HEK293 (cell line): ENCODE measurements at regions not wholly inside any gene's neighbourhood (a gene's known extent, or its start where the extent isn't known, plus 50 kb on each side); places are given as distances from the start of the nearest gene placed in this dataset.

Experiments used
- CTCF ChIA-PET: fragments of 350-600 bp; formaldehyde crosslinking; extraction: SDS; loops from one replicate; lab custom pipeline; 2021; ENCODE audit warnings: antibody characterized with exemption; lab: Yijun Ruan, JAX
- POLR2A ChIA-PET: fragments of 300-600 bp; formaldehyde crosslinking; extraction: SDS; loops from one replicate; lab custom pipeline; 2020; ENCODE audit warnings: antibody characterized with exemption, inconsistent platforms; lab: Yijun Ruan, JAX
- H3K27ac ChIP-seq: fragments of 200-500 bp; sonication (Bioruptor generic); 2 replicates; pipeline ENCODE4 v1.5.1; 2014; ENCODE audit warnings: low read depth, low read length, control low read depth, inconsistent platforms; ENCODE audit errors: extremely low read depth
- H3K36me3 ChIP-seq, 2 experiments: fragments of 200-500 bp in 1 of 2; sonication (Bioruptor generic) in 1 of 2; 1 replicate in 1 of 2; 2 replicates in 1 of 2; pipeline ENCODE4 v1.5.1; 2014 to 2017; ENCODE audit warnings: inconsistent platforms in 2 of 2, low read length in 2 of 2; ENCODE audit not compliant: control insufficient read depth in 2 of 2, insufficient read depth in 1 of 2
- H3K4me1 ChIP-seq: fragments of 200-500 bp; sonication (Bioruptor generic); 2 replicates; pipeline ENCODE4 v1.5.1; 2014; ENCODE audit warnings: mild to moderate bottlenecking, low read length, inconsistent platforms; ENCODE audit not compliant: control insufficient read depth, insufficient read depth
- H3K4me3 ChIP-seq: 2 replicates; pipeline ENCODE4 v1.5.1; 2011; ENCODE audit warnings: low read depth, mild to moderate bottlenecking, control low read depth, low read length, moderate library complexity
- H3K9me3 ChIP-seq: fragments of 200-500 bp; sonication (Bioruptor generic); 2 replicates; pipeline ENCODE4 v1.5.1; 2014; ENCODE audit warnings: low read depth, low read length, inconsistent platforms; ENCODE audit not compliant: control insufficient read depth, insufficient read depth
- CTCF ChIP-seq: fragments of 450-650 bp; formaldehyde crosslinking; IDR thresholded peaks from 2 replicates; pipeline ENCODE4 v1.5.1; 2016; ENCODE audit warnings: missing biosample characterization, missing genetic modification characterization
- PRDM2 ChIP-seq: fragments of 450-650 bp; formaldehyde crosslinking; IDR thresholded peaks from 2 replicates; pipeline ENCODE4 v1.5.1; 2016; ENCODE audit warnings: missing biosample characterization, missing genetic modification characterization, borderline replicate concordance
- PRDM4 ChIP-seq: fragments of 450-650 bp; formaldehyde crosslinking; IDR thresholded peaks from 2 replicates; pipeline ENCODE4 v1.5.1; 2017; ENCODE audit warnings: missing biosample characterization, missing genetic modification characterization
- ZNF274 ChIP-seq, 2 experiments: fragments of 200-500 bp in 1 of 2; fragments of 450-650 bp in 1 of 2; sonication (Bioruptor generic) in 1 of 2; formaldehyde crosslinking in 1 of 2; IDR thresholded peaks; 2 replicates each; pipeline versions ENCODE4 v1.5.1 to v1.6.1; 2014 to 2016; ENCODE audit warnings: borderline replicate concordance in 1 of 2, inconsistent platforms in 1 of 2, low read length in 1 of 2, missing biosample characterization in 1 of 2, missing genetic modification characterization in 1 of 2
- ZNF510 ChIP-seq: fragments of 450-650 bp; formaldehyde crosslinking; IDR thresholded peaks from 2 replicates; pipeline ENCODE4 v1.5.1; 2018; ENCODE audit warnings: mild to moderate bottlenecking, missing genetic modification characterization, missing biosample characterization; ENCODE audit not compliant: insufficient replicate concordance
- ZNF692 ChIP-seq: fragments of 450-650 bp; formaldehyde crosslinking; IDR thresholded peaks from 2 replicates; pipeline ENCODE4 v1.5.1; 2016; ENCODE audit warnings: missing biosample characterization, missing genetic modification characterization
- ZNF785 ChIP-seq: fragments of 450-650 bp; formaldehyde crosslinking; IDR thresholded peaks from 2 replicates; pipeline ENCODE4 v1.5.1; 2016; ENCODE audit warnings: missing biosample characterization, missing genetic modification characterization
- ZSCAN4 ChIP-seq: fragments of 450-650 bp; formaldehyde crosslinking; IDR thresholded peaks from 2 replicates; pipeline ENCODE4 v1.5.1; 2017; ENCODE audit warnings: missing biosample characterization, missing genetic modification characterization

GRCh38 chr4:153140294-153140693 is 63.9 kb upstream of the TRIM2 start (continued):
- TF ChIP-seq PRDM4 (tag by site-specific recombination): no peak

GRCh38 chr4:153141238-153141637 is 63.0 kb upstream of the TRIM2 start:
- Histone ChIP-seq H3K27ac (no peak overlapping the region), H3K36me3 (no peaks in the 10 kb centered on the region), H3K4me1 (peaks cover 12% of the 10 kb centered on the region), H3K4me3 (no peak overlapping the region), H3K9me3 (no peaks in the 10 kb centered on the region)
- ChIA-PET POLR2A (no interaction called here), CTCF (interaction anchor here (1.0 kb wide), 1 partner anchor 177 kb away, joined by 5 read pairs; no protein-coding TSS in a partner anchor)
- TF ChIP-seq ZNF692 (tag by site-specific recombination): no peak
- no peak for TF ChIP-seq ZNF785 (tag by site-specific recombination)
- TF ChIP-seq ZSCAN4 (tag by site-specific recombination): no peak
- TF ChIP-seq ZNF274 (IDR thresholded peaks at IDR 0.05; ENCODE audit: low read length): no peak
- no peak for TF ChIP-seq ZNF274 (tag by site-specific recombination; IDR thresholded peaks at IDR 0.05; ENCODE audit: borderline replicate concordance)
- TF ChIP-seq ZNF510: no peak
- TF ChIP-seq CTCF (tag by site-specific recombination): no peak
- no peak for TF ChIP-seq PRDM2
